CD8-positive, alpha-beta memory T cell (primary cell): ENCODE measurements at regions not wholly inside any gene's neighbourhood (a gene's known extent, or its start where the extent isn't known, plus 50 kb on each side); places are given as distances from the start of the nearest gene placed in this dataset.

ENCODE experiments used
- CTCF ChIA-PET: fragments of 350-600 bp; sonication (Branson Sonifier 250); formaldehyde crosslinking; loops from one replicate; lab custom pipeline; 2021; ENCODE audit warnings: antibody characterized with exemption; lab: Charles Lee
- POLR2A ChIA-PET: fragments of 350-600 bp; sonication (Branson Sonifier 250); formaldehyde crosslinking; loops from one replicate; lab custom pipeline; 2021; ENCODE audit warnings: antibody characterized with exemption; lab: Charles Lee
- DNase-seq, 5 donors: peaks; one replicate each; pipeline versions ENCODE4 v3.0.0 to v3.0.0-alpha.2; 2020 to 2022; ENCODE audit warnings: mixed read lengths in 1 of 5
- H3K27ac ChIP-seq: one replicate; pipeline ENCODE4 v1.7.0; 2013; ENCODE audit warnings: low read depth, mild to moderate bottlenecking, low read length, moderate library complexity
- H3K27me3 ChIP-seq: 2 replicates; pipeline ENCODE4 v1.7.0; 2013; ENCODE audit warnings: low read length, mild to moderate bottlenecking; ENCODE audit not compliant: insufficient read depth, poor library complexity, severe bottlenecking
- H3K36me3 ChIP-seq: 2 replicates; pipeline ENCODE4 v1.7.0; 2013; ENCODE audit warnings: mild to moderate bottlenecking, low read length, moderate library complexity; ENCODE audit not compliant: insufficient read depth
- H3K4me1 ChIP-seq: 2 replicates; pipeline ENCODE4 v1.7.0; 2013; ENCODE audit warnings: mild to moderate bottlenecking, low read length, moderate library complexity; ENCODE audit not compliant: insufficient read depth
- H3K4me3 ChIP-seq: 2 replicates; pipeline ENCODE4 v1.7.0; 2013; ENCODE audit warnings: mild to moderate bottlenecking, low read length
- H3K9me3 ChIP-seq: 2 replicates; pipeline ENCODE4 v1.7.0; 2013; ENCODE audit warnings: mild to moderate bottlenecking, low read length
- H3K27ac Mint-ChIP-seq, 8 donors: one replicate each; pipeline ENCODE4 v1.8.0; 2020 to 2021; ENCODE audit warnings: mixed read lengths in 8 of 8, mild to moderate bottlenecking in 6 of 8, inconsistent platforms in 3 of 8, moderate library complexity in 3 of 8
- H3K27me3 Mint-ChIP-seq, 2 donors: one replicate each; pipeline ENCODE4 v1.8.0; 2020 to 2021; ENCODE audit warnings: mixed read lengths in 2 of 2, mild to moderate bottlenecking in 1 of 2, moderate library complexity in 1 of 2
- H3K36me3 Mint-ChIP-seq, 3 donors: one replicate each; pipeline ENCODE4 v1.8.0; 2020 to 2021; ENCODE audit warnings: mixed read lengths in 3 of 3, inconsistent platforms in 1 of 3, mild to moderate bottlenecking in 1 of 3
- H3K4me1 Mint-ChIP-seq, 3 donors: one replicate each; pipeline ENCODE4 v1.8.0; 2020 to 2021; ENCODE audit warnings: mixed read lengths in 3 of 3, inconsistent platforms in 1 of 3, mild to moderate bottlenecking in 1 of 3
- H3K4me3 Mint-ChIP-seq, 7 donors: one replicate each; pipeline ENCODE4 v1.8.0; 2020 to 2021; ENCODE audit warnings: mixed read lengths in 7 of 7, mild to moderate bottlenecking in 6 of 7, moderate library complexity in 4 of 7, inconsistent platforms in 2 of 7
- H3K9me3 Mint-ChIP-seq, 5 donors: one replicate each; pipeline ENCODE4 v1.8.0; 2020 to 2022; ENCODE audit warnings: mixed read lengths in 5 of 5, mild to moderate bottlenecking in 3 of 5, moderate library complexity in 2 of 5, inconsistent platforms in 1 of 5

GRCh38 chr13:63161219-63161618, 1745.6 kb upstream of the PCDH20 start:
- Histone ChIP-seq H3K9me3 (no peaks in the 10 kb centered on the region), H3K4me3 (no peak overlapping the region), H3K4me1 (no peaks in the 10 kb centered on the region), H3K27me3 (no peaks in the 10 kb centered on the region), H3K36me3 (no peaks in the 10 kb centered on the region), H3K27ac (no peak overlapping the region)
- POLR2A ChIA-PET = no interaction called here
- H3K36me3 Mint-ChIP-seq = peaks cover 0 to 3% (median 0%) of the 10 kb centered on the region in 3 donors
- no peak overlapping the region for H3K27ac Mint-ChIP-seq
- no peaks in the 10 kb centered on the region for H3K27me3 Mint-ChIP-seq
- no peaks in the 10 kb centered on the region for H3K4me1 Mint-ChIP-seq
- DNase-seq = no peak
- H3K9me3 Mint-ChIP-seq = peaks cover 2 to 51% (median 13%) of the 10 kb centered on the region in 5 donors
- no peak overlapping the region for H3K4me3 Mint-ChIP-seq
- CTCF ChIA-PET = no interaction called here

- H3K36me3 ChIP-seq = no peaks in the 10 kb centered on the region
- no peak overlapping the region for H3K4me3 ChIP-seq
- no peaks in the 10 kb centered on the region for H3K4me1 Mint-ChIP-seq
- no peaks in the 10 kb centered on the region for H3K36me3 Mint-ChIP-seq
- H3K4me3 Mint-ChIP-seq = peak overlapping the region in 1 of 7 donors; percentile 0
- peaks cover 0 to 50% (median 12%) of the 10 kb centered on the region in 5 donors for H3K9me3 Mint-ChIP-seq
- H3K27ac ChIP-seq = no peak overlapping the region
- CTCF ChIA-PET = no interaction called here
- H3K4me1 ChIP-seq = no peaks in the 10 kb centered on the region
- DNase-seq = no peak
- no peaks in the 10 kb centered on the region for H3K9me3 ChIP-seq
- H3K27me3 ChIP-seq = no peaks in the 10 kb centered on the region
- no peaks in the 10 kb centered on the region for H3K27me3 Mint-ChIP-seq
- H3K27ac Mint-ChIP-seq = no peak overlapping the region
- POLR2A ChIA-PET = no interaction called here
Measured at GRCh38 chr13:63156816-63157215, 1741.2 kb upstream of the PCDH20 start.

- Mint-ChIP-seq H3K9me3 (peaks cover 5 to 33% (median 9%) of the 10 kb centered on the region in 5 donors), H3K4me1 (no peaks in the 10 kb centered on the region), H3K27me3 (no peaks in the 10 kb centered on the region), H3K4me3 (no peak overlapping the region), H3K36me3 (no peaks in the 10 kb centered on the region), H3K27ac (no peak overlapping the region)
- CTCF ChIA-PET = no interaction called here
- H3K27ac ChIP-seq = no peak overlapping the region
- no peak overlapping the region for H3K4me3 ChIP-seq
- DNase-seq = no peak
- H3K36me3 ChIP-seq = no peaks in the 10 kb centered on the region
- POLR2A ChIA-PET = no interaction called here
- no peaks in the 10 kb centered on the region for H3K27me3 ChIP-seq
- H3K9me3 ChIP-seq = no peaks in the 10 kb centered on the region
- no peaks in the 10 kb centered on the region for H3K4me1 ChIP-seq
Measured at GRCh38 chr13:63149375-63149774, 1733.7 kb upstream of the PCDH20 start.

- peaks cover 4 to 30% (median 11%) of the 10 kb centered on the region in 5 donors for H3K9me3 Mint-ChIP-seq
- no peak overlapping the region for H3K27ac Mint-ChIP-seq
- Histone ChIP-seq H3K36me3 (no peaks in the 10 kb centered on the region), H3K4me1 (no peaks in the 10 kb centered on the region), H3K4me3 (no peak overlapping the region), H3K27me3 (no peaks in the 10 kb centered on the region), H3K27ac (no peak overlapping the region), H3K9me3 (no peaks in the 10 kb centered on the region)
- CTCF ChIA-PET = no interaction called here
- no peak for DNase-seq
- no peak overlapping the region for H3K4me3 Mint-ChIP-seq
- H3K36me3 Mint-ChIP-seq = no peaks in the 10 kb centered on the region
- POLR2A ChIA-PET = no interaction called here
- H3K4me1 Mint-ChIP-seq = no peaks in the 10 kb centered on the region
- no peaks in the 10 kb centered on the region for H3K27me3 Mint-ChIP-seq
Measured at GRCh38 chr13:63139277-63139676, 1723.6 kb upstream of the PCDH20 start.

GRCh38 chr13:63129995-63130394, 1714.3 kb upstream of the PCDH20 start:
- Histone ChIP-seq H3K27me3 (no peaks in the 10 kb centered on the region), H3K4me3 (no peak overlapping the region), H3K27ac (no peak overlapping the region), H3K4me1 (no peaks in the 10 kb centered on the region), H3K36me3 (no peaks in the 10 kb centered on the region), H3K9me3 (no peaks in the 10 kb centered on the region)
- ChIA-PET POLR2A (no interaction called here), CTCF (no interaction called here)
- peaks cover 0 to 4% of the 10 kb centered on the region in 2 donors for H3K27me3 Mint-ChIP-seq
- no peak overlapping the region for H3K4me3 Mint-ChIP-seq
- no peak for DNase-seq
- H3K27ac Mint-ChIP-seq = no peak overlapping the region
- no peaks in the 10 kb centered on the region for H3K36me3 Mint-ChIP-seq
- no peaks in the 10 kb centered on the region for H3K4me1 Mint-ChIP-seq
- H3K9me3 Mint-ChIP-seq = peaks cover 4 to 20% (median 6%) of the 10 kb centered on the region in 5 donors

- Mint-ChIP-seq H3K27me3 (peaks cover 0 to 4% of the 10 kb centered on the region in 2 donors), H3K4me3 (no peak overlapping the region), H3K4me1 (no peaks in the 10 kb centered on the region), H3K27ac (no peak overlapping the region), H3K9me3 (peaks cover 4 to 20% (median 6%) of the 10 kb centered on the region in 5 donors), H3K36me3 (no peaks in the 10 kb centered on the region)
- DNase-seq = no peak
- POLR2A ChIA-PET = no interaction called here
- H3K4me3 ChIP-seq = no peak overlapping the region
- no peaks in the 10 kb centered on the region for H3K9me3 ChIP-seq
- CTCF ChIA-PET = no interaction called here
- H3K36me3 ChIP-seq = no peaks in the 10 kb centered on the region
- H3K27ac ChIP-seq = no peak overlapping the region
- no peaks in the 10 kb centered on the region for H3K27me3 ChIP-seq
- no peaks in the 10 kb centered on the region for H3K4me1 ChIP-seq
Measured at GRCh38 chr13:63128716-63129115, 1713.1 kb upstream of the PCDH20 start.

- no peaks in the 10 kb centered on the region for H3K36me3 ChIP-seq
- no peaks in the 10 kb centered on the region for H3K36me3 Mint-ChIP-seq
- ChIA-PET CTCF (no interaction called here), POLR2A (no interaction called here)
- DNase-seq = no peak
- peaks cover 0 to 4% of the 10 kb centered on the region in 2 donors for H3K27me3 Mint-ChIP-seq
- no peaks in the 10 kb centered on the region for H3K4me1 Mint-ChIP-seq
- no peaks in the 10 kb centered on the region for H3K27me3 ChIP-seq
- H3K4me3 ChIP-seq = no peak overlapping the region
- H3K27ac ChIP-seq = no peak overlapping the region
- peaks cover 2 to 17% (median 6%) of the 10 kb centered on the region in 5 donors for H3K9me3 Mint-ChIP-seq
- H3K9me3 ChIP-seq = no peaks in the 10 kb centered on the region
- no peak overlapping the region for H3K4me3 Mint-ChIP-seq
- H3K4me1 ChIP-seq = no peaks in the 10 kb centered on the region
- H3K27ac Mint-ChIP-seq = no peak overlapping the region
Measured at GRCh38 chr13:63124863-63125262, 1709.2 kb upstream of the PCDH20 start.

GRCh38 chr13:63120883-63121282, 1705.2 kb upstream of the PCDH20 start:
- H3K27ac Mint-ChIP-seq = no peak overlapping the region
- no peaks in the 10 kb centered on the region for H3K4me1 Mint-ChIP-seq
- CTCF ChIA-PET = no interaction called here
- POLR2A ChIA-PET = no interaction called here
- H3K27me3 ChIP-seq = no peaks in the 10 kb centered on the region
- H3K27me3 Mint-ChIP-seq = no peaks in the 10 kb centered on the region
- no peaks in the 10 kb centered on the region for H3K36me3 Mint-ChIP-seq
- H3K4me3 Mint-ChIP-seq = no peak overlapping the region
- H3K9me3 ChIP-seq = no peaks in the 10 kb centered on the region
- no peaks in the 10 kb centered on the region for H3K36me3 ChIP-seq
- H3K9me3 Mint-ChIP-seq = peaks cover 0 to 15% (median 1%) of the 10 kb centered on the region in 5 donors
- no peak for DNase-seq
- H3K4me1 ChIP-seq = no peaks in the 10 kb centered on the region
- no peak overlapping the region for H3K27ac ChIP-seq
- H3K4me3 ChIP-seq = no peak overlapping the region

GRCh38 chr13:63117710-63118109, 1702.1 kb upstream of the PCDH20 start:
- Mint-ChIP-seq H3K36me3 (no peaks in the 10 kb centered on the region), H3K4me1 (no peaks in the 10 kb centered on the region), H3K27ac (no peak overlapping the region), H3K27me3 (no peaks in the 10 kb centered on the region), H3K9me3 (peaks cover 0 to 15% (median 2%) of the 10 kb centered on the region in 5 donors), H3K4me3 (no peak overlapping the region)
- Histone ChIP-seq H3K27ac (no peak overlapping the region), H3K36me3 (no peaks in the 10 kb centered on the region), H3K27me3 (no peaks in the 10 kb centered on the region), H3K9me3 (no peaks in the 10 kb centered on the region), H3K4me3 (no peak overlapping the region), H3K4me1 (no peaks in the 10 kb centered on the region)
- DNase-seq = no peak
- CTCF ChIA-PET = no interaction called here
- POLR2A ChIA-PET = no interaction called here
